PC-3 (cell line): ENCODE measurements at regions not wholly inside any gene's neighbourhood (a gene's known extent, or its start where the extent isn't known, plus 50 kb on each side); places are given as distances from the start of the nearest gene placed in this dataset.

Experiments
- ATAC-seq: fragments of 200-7000 bp; cut with Tn5 transposase; 2 replicates; pipeline ENCODE4 v1.9.1; 2020; ENCODE audit warnings: mild to moderate bottlenecking, moderate library complexity
- BruUV-seq: library from RNA; stranded (reverse); fragments of 400-500 nt; replicated peaks from 2 replicates; lab custom pipeline; 2021; lab: Mats Ljungman, UMichigan
- CTCF ChIA-PET: fragments of 300-600 bp; sonication (Branson Sonifier 250); formaldehyde crosslinking; loops from one replicate; lab custom pipeline; 2022; ENCODE audit warnings: antibody characterized with exemption; lab: Charles Lee
- POLR2A ChIA-PET: fragments of 300-600 bp; sonication (Branson Sonifier 250); formaldehyde crosslinking; loops from one replicate; lab custom pipeline; 2022; ENCODE audit warnings: antibody characterized with exemption; ENCODE audit not compliant: unreplicated experiment; lab: Charles Lee
- DNase-seq: peaks from one replicate; pipeline ENCODE4 v3.0.0-alpha.2; 2015
- H2AFZ ChIP-seq: fragments of 300-600 bp; sonication (generic); 2 replicates; pipeline ENCODE4 v1.6.0; 2016; ENCODE audit warnings: antibody characterized with exemption, low read length
- H3F3A ChIP-seq: fragments of 300-600 bp; sonication (generic); one replicate; pipeline ENCODE4 v1.6.0; 2017; ENCODE audit warnings: antibody characterized with exemption, low read length, control low read depth, mild to moderate bottlenecking; ENCODE audit not compliant: unreplicated experiment
- H3K27ac ChIP-seq: fragments of 300-600 bp; sonication (generic); 2 replicates; pipeline ENCODE4 v1.5.1; 2016; ENCODE audit warnings: mild to moderate bottlenecking, low read length
- H3K27me3 ChIP-seq: fragments of 300-600 bp; sonication (generic); 2 replicates; pipeline ENCODE4 v1.6.1; 2016; ENCODE audit warnings: low read length, mixed read lengths
- H3K36me3 ChIP-seq: fragments of 300-600 bp; sonication (generic); 2 replicates; pipeline ENCODE4 v1.6.1; 2016; ENCODE audit warnings: low read depth, mixed run types, low read length, mixed read lengths
- H3K4me1 ChIP-seq: fragments of 300-600 bp; sonication (generic); 2 replicates; pipeline ENCODE4 v1.5.1; 2016; ENCODE audit warnings: low read length; ENCODE audit not compliant: insufficient read depth
- H3K4me2 ChIP-seq: fragments of 300-600 bp; sonication (generic); 2 replicates; pipeline ENCODE4 v1.6.0; 2016; ENCODE audit warnings: low read length
- H3K4me3 ChIP-seq: fragments of 300-600 bp; sonication (generic); 2 replicates; pipeline ENCODE4 v1.5.1; 2016; ENCODE audit warnings: mild to moderate bottlenecking, low read length, mixed read lengths
- H3K79me2 ChIP-seq: fragments of 300-600 bp; sonication (generic); 2 replicates; pipeline ENCODE4 v1.6.1; 2017; ENCODE audit warnings: low read length, mixed read lengths
- H3K9ac ChIP-seq: fragments of 300-600 bp; sonication (generic); 2 replicates; pipeline ENCODE4 v1.6.0; 2016; ENCODE audit warnings: mild to moderate bottlenecking, low read length
- H3K9me2 ChIP-seq: fragments of 300-600 bp; sonication (generic); replicated peaks from 2 replicates; pipeline ENCODE4 v1.6.1; 2016; ENCODE audit warnings: mixed run types, low read length, mixed read lengths
- H3K9me3 ChIP-seq: fragments of 300-600 bp; sonication (generic); 2 replicates; pipeline ENCODE4 v1.6.1; 2016; ENCODE audit warnings: low read length, mixed read lengths
- H4K20me1 ChIP-seq: fragments of 300-600 bp; sonication (generic); 2 replicates; pipeline ENCODE4 v1.6.1; 2016; ENCODE audit warnings: low read length, mixed read lengths
- EZH2 ChIP-seq: fragments of 300-600 bp; sonication (generic); IDR thresholded peaks from one replicate; pipeline ENCODE4 v1.6.1; 2017; ENCODE audit warnings: antibody characterized with exemption, mild to moderate bottlenecking, low read length; ENCODE audit not compliant: unreplicated experiment
- EZH2phosphoT487 ChIP-seq: fragments of 300-600 bp; sonication (generic); IDR thresholded peaks from 2 replicates; pipeline ENCODE4 v1.6.1; 2018; ENCODE audit warnings: mild to moderate bottlenecking, antibody characterized with exemption, low read length, borderline replicate concordance
- intact Hi-C: fragments of 100-400 bp; cut with micrococcal nuclease; formaldehyde crosslinking; loops from 2 replicates; pipeline ENCODE4 v1.9.0; 2023
- TF ChIP-seq, protein P1 (sequence below): fragments of 300-600 bp; sonication (generic); conservative IDR thresholded peaks from 2 replicates; pipeline ENCODE4 v1.5.1; 2017; ENCODE audit warnings: antibody characterized with exemption, low read depth, mild to moderate bottlenecking, low read length

GRCh38 chr2:160890667-160891352 lies 269.4 kb upstream of the TANK start:
- ChIA-PET CTCF (no interaction called here), POLR2A (no interaction called here)
- no peaks in the 10 kb centered on the region for H3K4me1 ChIP-seq
- H3K4me3 ChIP-seq: no peak overlapping the region
- H3K9me2 ChIP-seq: no peaks in the 10 kb centered on the region
- no TSS peak for BruUV-seq
- intact Hi-C loops: no loop called here
- no peak for DNase-seq
- H2AFZ ChIP-seq: no peak overlapping the region
- no peaks in the 10 kb centered on the region for H4K20me1 ChIP-seq
- no peaks in the 10 kb centered on the region for H3K9me3 ChIP-seq
- H3K9ac ChIP-seq: no peak overlapping the region
- H3K36me3 ChIP-seq: no peaks in the 10 kb centered on the region
- no peak for TF ChIP-seq EZH2
- TF ChIP-seq, protein P1, sequence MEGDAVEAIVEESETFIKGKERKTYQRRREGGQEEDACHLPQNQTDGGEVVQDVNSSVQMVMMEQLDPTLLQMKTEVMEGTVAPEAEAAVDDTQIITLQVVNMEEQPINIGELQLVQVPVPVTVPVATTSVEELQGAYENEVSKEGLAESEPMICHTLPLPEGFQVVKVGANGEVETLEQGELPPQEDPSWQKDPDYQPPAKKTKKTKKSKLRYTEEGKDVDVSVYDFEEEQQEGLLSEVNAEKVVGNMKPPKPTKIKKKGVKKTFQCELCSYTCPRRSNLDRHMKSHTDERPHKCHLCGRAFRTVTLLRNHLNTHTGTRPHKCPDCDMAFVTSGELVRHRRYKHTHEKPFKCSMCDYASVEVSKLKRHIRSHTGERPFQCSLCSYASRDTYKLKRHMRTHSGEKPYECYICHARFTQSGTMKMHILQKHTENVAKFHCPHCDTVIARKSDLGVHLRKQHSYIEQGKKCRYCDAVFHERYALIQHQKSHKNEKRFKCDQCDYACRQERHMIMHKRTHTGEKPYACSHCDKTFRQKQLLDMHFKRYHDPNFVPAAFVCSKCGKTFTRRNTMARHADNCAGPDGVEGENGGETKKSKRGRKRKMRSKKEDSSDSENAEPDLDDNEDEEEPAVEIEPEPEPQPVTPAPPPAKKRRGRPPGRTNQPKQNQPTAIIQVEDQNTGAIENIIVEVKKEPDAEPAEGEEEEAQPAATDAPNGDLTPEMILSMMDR: no peak
- TF ChIP-seq EZH2phosphoT487: no peak
- no peaks in the 10 kb centered on the region for H3F3A ChIP-seq
- no peak overlapping the region for H3K4me2 ChIP-seq
- no peak for ATAC-seq
- no peak overlapping the region for H3K27ac ChIP-seq
- H3K27me3 ChIP-seq: no peaks in the 10 kb centered on the region
- no peaks in the 10 kb centered on the region for H3K79me2 ChIP-seq

DNA sequence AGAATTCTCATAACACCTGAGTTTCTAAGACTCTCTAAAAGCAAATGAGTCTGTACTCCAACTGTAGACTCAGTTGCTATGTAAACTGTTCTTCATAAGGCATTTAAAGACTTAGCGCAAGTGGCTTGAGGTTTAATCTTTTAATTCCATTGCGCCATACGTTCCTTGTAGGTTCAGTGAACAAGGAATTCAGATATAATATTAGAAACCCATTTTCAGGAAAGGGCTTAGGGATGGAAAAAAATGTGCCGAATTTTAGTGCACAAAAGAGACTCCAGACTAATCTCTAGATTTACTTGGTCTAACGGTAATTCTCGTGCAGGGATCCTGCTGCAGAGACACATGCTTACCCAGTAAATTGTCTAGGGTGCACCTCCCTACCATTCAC lies 268.9 kb upstream of the TANK start:
- Histone ChIP-seq H2AFZ (no peak overlapping the region), H3K79me2 (no peaks in the 10 kb centered on the region), H4K20me1 (no peaks in the 10 kb centered on the region), H3K4me3 (no peak overlapping the region), H3F3A (no peaks in the 10 kb centered on the region), H3K9me2 (no peaks in the 10 kb centered on the region), H3K27ac (no peak overlapping the region), H3K9ac (no peak overlapping the region), H3K27me3 (no peaks in the 10 kb centered on the region), H3K4me1 (no peaks in the 10 kb centered on the region), H3K36me3 (no peaks in the 10 kb centered on the region), H3K4me2 (no peak overlapping the region), H3K9me3 (no peaks in the 10 kb centered on the region)
- intact Hi-C loops: no loop called here
- ChIA-PET CTCF (no interaction called here), POLR2A (no interaction called here)
- ATAC-seq (no peak), DNase-seq (no peak)
- TF ChIP-seq, protein P1: no peak
- TF ChIP-seq EZH2phosphoT487 (no peak), EZH2 (no peak)
- no TSS peak for BruUV-seq

- Histone ChIP-seq H3K9me2 (no peaks in the 10 kb centered on the region), H3K4me3 (no peak overlapping the region), H3K27me3 (no peaks in the 10 kb centered on the region), H3K9me3 (no peaks in the 10 kb centered on the region), H2AFZ (no peak overlapping the region), H3K4me1 (no peaks in the 10 kb centered on the region), H3K79me2 (no peaks in the 10 kb centered on the region), H3K27ac (no peak overlapping the region), H3F3A (no peaks in the 10 kb centered on the region), H4K20me1 (no peaks in the 10 kb centered on the region), H3K36me3 (no peaks in the 10 kb centered on the region), H3K9ac (no peak overlapping the region), H3K4me2 (no peak overlapping the region)
- ATAC-seq (no peak), DNase-seq (no peak)
- ChIA-PET CTCF (no interaction called here), POLR2A (no interaction called here)
- no TSS peak for BruUV-seq
- TF ChIP-seq EZH2phosphoT487 (no peak), EZH2 (no peak)
- TF ChIP-seq, protein P1: no peak
- intact Hi-C loops: no loop called here
These were observed 268.0 kb upstream of the TANK start for GRCh38 chr2:160892204-160892603.
